Transverse colon (tissue), 4 donors: ENCODE measurements at regions not wholly inside any gene's neighbourhood (a gene's known extent, or its start where the extent isn't known, plus 50 kb on each side); places are given as distances from the start of the nearest gene placed in this dataset.

Experiments used
- DNase-seq: peaks from one replicate; pipeline ENCODE4 v3.0.0-alpha.2; 2019
- H3K27ac ChIP-seq, 4 donors: fragments of 200-600 bp; sonication (generic); 2 replicates each; pipeline ENCODE4 v1.5.1; 2016 to 2018; ENCODE audit warnings: inconsistent platforms in 4 of 4
- H3K27me3 ChIP-seq: fragments of 200-600 bp; sonication (generic); 2 replicates; pipeline ENCODE4 v1.5.1; 2017; ENCODE audit warnings: inconsistent platforms
- H3K36me3 ChIP-seq, 4 donors: fragments of 200-600 bp; sonication (generic); 2 replicates each; pipeline ENCODE4 v1.5.1; 2017 to 2019; ENCODE audit warnings: inconsistent platforms in 4 of 4
- H3K4me1 ChIP-seq, 4 donors: fragments of 200-600 bp; sonication (generic); 2 replicates each; pipeline ENCODE4 v1.5.1; 2017 to 2020; ENCODE audit warnings: inconsistent platforms in 4 of 4
- H3K4me3 ChIP-seq, 4 donors: fragments of 200-600 bp; sonication (generic); 1 replicate in 1 of 4; 2 replicates in 3 of 4; pipeline versions ENCODE4 v1.5.1 to v1.6.1; 2017 to 2019; ENCODE audit warnings: inconsistent platforms in 4 of 4
- H3K9me3 ChIP-seq, 2 donors: fragments of 200-600 bp; sonication (generic); 2 replicates each; pipeline ENCODE4 v1.5.1; 2017 to 2019; ENCODE audit warnings: inconsistent platforms in 2 of 2
- CTCF ChIP-seq, 5 experiments: fragments of 200-600 bp in 3 of 5; fragments of 450-650 bp in 2 of 5; sonication (generic) in 3 of 5; IDR thresholded peaks; 1 replicate in 2 of 5; 2 replicates in 3 of 5; pipeline ENCODE4 v1.5.1; 2016 to 2017; ENCODE audit warnings: antibody characterized with exemption in 5 of 5, inconsistent platforms in 3 of 5, mild to moderate bottlenecking in 2 of 5, moderate library complexity in 1 of 5
- EP300 ChIP-seq: sonication (generic); formaldehyde crosslinking; IDR thresholded peaks from one replicate; pipeline ENCODE4 v1.6.1; 2017; ENCODE audit warnings: antibody characterized with exemption, low read depth
- POLR2A ChIP-seq: fragments of 450-650 bp; IDR thresholded peaks from one replicate; pipeline ENCODE4 v1.6.1; 2016; ENCODE audit warnings: antibody characterized with exemption, mild to moderate bottlenecking, moderate library complexity
- POLR2AphosphoS5 ChIP-seq, 3 donors: sonication (generic); formaldehyde crosslinking; IDR thresholded peaks; one replicate each; pipeline ENCODE4 v1.6.1; 2016; ENCODE audit warnings: antibody characterized with exemption in 3 of 3
- WGBS, 2 donors: methylation state at CpG; one replicate each; pipeline ENCODE4 v1.1.5; 2018; ENCODE audit warnings: low coverage in 1 of 2; 5-methylcytosine and 5-hydroxymethylcytosine counted together
- in situ Hi-C, 4 donors: fragments of 200-750 bp; cut with MboI; loops; one replicate each; pipeline versions ENCODE4 v1.15.0 to v1.15.1; 2017; ENCODE audit warnings: low sequenced_read_pairs in 3 of 4, low pct_ligation_motif_present in 1 of 4, low pct_unique_long_range_greater_than_20kb in 1 of 4
- intact Hi-C: fragments of 100-400 bp; cut with DNase I; formaldehyde crosslinking; loops from one replicate; pipeline ENCODE4 v1.15.1; 2023; ENCODE audit warnings: low total_unique reads

- Histone ChIP-seq H3K27ac (no peak overlapping the region), H3K4me1 (no peaks in the 10 kb centered on the region), H3K9me3 (no peaks in the 10 kb centered on the region), H3K36me3 (no peaks in the 10 kb centered on the region), H3K27me3 (no peaks in the 10 kb centered on the region), H3K4me3 (no peak overlapping the region)
- 68 to 80% methylated on average over 1 to 4 of the region's 4 CpGs for WGBS, 2 donors
- in situ Hi-C loops (no loop called here), intact Hi-C loops (no loop called here)
- TF ChIP-seq POLR2AphosphoS5 (IDR thresholded peaks at IDR 0.05) (no peak), CTCF (IDR thresholded peaks at IDR 0.05) (no peak), POLR2A (no peak), EP300 (no peak)
- DNase-seq = no peak
Observed at GRCh38 chrX:15151267-15152186, 118.4 kb downstream of the ASB9 start.

GRCh38 chrX:15150586-15150985 is 119.3 kb downstream of the ASB9 start:
- H3K36me3 ChIP-seq = no peaks in the 10 kb centered on the region
- in situ Hi-C loops = no loop called here

GRCh38 chrX:15146515-15146914 is 123.4 kb downstream of the ASB9 start:
- intact Hi-C loops = no loop called here
- no peak overlapping the region for H3K4me3 ChIP-seq
- no peaks in the 10 kb centered on the region for H3K9me3 ChIP-seq
- peak; percentile 11 for DNase-seq
- no peaks in the 10 kb centered on the region for H3K4me1 ChIP-seq
- no peaks in the 10 kb centered on the region for H3K27me3 ChIP-seq
- H3K27ac ChIP-seq = no peak overlapping the region
- H3K36me3 ChIP-seq = no peaks in the 10 kb centered on the region
- in situ Hi-C loops = loop anchor here in 3 of 4 donors (10.0 to 25.0 kb wide), 2 partner anchors 1084 to 1102 kb away; no protein-coding TSS in a partner anchor
- 22% methylated on average over 6 of the region's 6 CpGs; no CpG with 5 or more reads in 1 of the 2 donors for WGBS, 2 donors
- TF ChIP-seq POLR2AphosphoS5 (IDR thresholded peaks at IDR 0.05) (no peak), CTCF (IDR thresholded peaks at IDR 0.05) (peak in 3 of 5 experiments; percentile 10 to 34 (median 24))

More at GRCh38 chrX:15150586-15150985, 119.3 kb downstream of the ASB9 start:
- Histone ChIP-seq H3K9me3 (no peaks in the 10 kb centered on the region), H3K27me3 (no peaks in the 10 kb centered on the region), H3K4me3 (no peak overlapping the region), H3K4me1 (no peaks in the 10 kb centered on the region), H3K27ac (no peak overlapping the region)
- DNase-seq = no peak
- TF ChIP-seq EP300 = no peak
- TF ChIP-seq POLR2A = no peak
- TF ChIP-seq POLR2AphosphoS5 (IDR thresholded peaks at IDR 0.05) = no peak
- no peak for TF ChIP-seq CTCF (IDR thresholded peaks at IDR 0.05)
- intact Hi-C loops = no loop called here
- WGBS, 2 donors = 88 to 100% methylated on average over 1 of the region's 1 CpG

GRCh38 chrX:15143825-15144121 is 126.1 kb downstream of the ASB9 start:
- Histone ChIP-seq H3K36me3 (no peaks in the 10 kb centered on the region), H3K4me3 (no peak overlapping the region), H3K4me1 (no peaks in the 10 kb centered on the region), H3K27ac (no peak overlapping the region), H3K27me3 (no peaks in the 10 kb centered on the region), H3K9me3 (no peaks in the 10 kb centered on the region)
- no peak for DNase-seq
- 27% methylated on average over 1 of the region's 1 CpG; no CpG with 5 or more reads in 1 of the 2 donors for WGBS, 2 donors
- TF ChIP-seq EP300 (no peak), CTCF (IDR thresholded peaks at IDR 0.05) (no peak), POLR2AphosphoS5 (IDR thresholded peaks at IDR 0.05) (no peak), POLR2A (no peak)
- intact Hi-C loops (loop anchor here (5.0 kb wide), 1 partner anchor 1106 kb away; no protein-coding TSS in a partner anchor), in situ Hi-C loops (loop anchor here in 3 of 4 donors (10.0 to 25.0 kb wide), 2 partner anchors 1081 to 1099 kb away; no protein-coding TSS in a partner anchor)
